Keratinocyte (primary cell): ENCODE measurements at regions not wholly inside any gene's neighbourhood (a gene's known extent, or its start where the extent isn't known, plus 50 kb on each side); places are given as distances from the start of the nearest gene placed in this dataset.

ENCODE experiments used
- DNase-seq: peaks from one replicate; pipeline ENCODE4 v3.0.0-alpha.2; 2011; ENCODE audit warnings: low read depth, missing footprints, low spot score
- FAIRE-seq: peaks from 2 replicates; lab custom pipeline; 2011; peaks lifted over from hg19 to GRCh38; lab: Jason Lieb, UNC
- H2AFZ ChIP-seq: 2 replicates; pipeline ENCODE4 v1.6.0; 2012; ENCODE audit warnings: low read length, control low read depth, inconsistent platforms; ENCODE audit not compliant: control insufficient read depth
- H3K27ac ChIP-seq: 2 replicates; pipeline ENCODE4 v1.5.1; 2011; ENCODE audit warnings: low read length; ENCODE audit not compliant: control insufficient read depth, insufficient read depth
- H3K27me3 ChIP-seq: 3 replicates; pipeline ENCODE4 v1.6.0; 2011; ENCODE audit warnings: low read length; ENCODE audit not compliant: control insufficient read depth, insufficient read depth; ENCODE audit errors: extremely low read depth
- H3K36me3 ChIP-seq, 2 experiments: 2 replicates in 1 of 2; 3 replicates in 1 of 2; pipeline ENCODE4 v1.5.1; 2011; ENCODE audit warnings: low read length in 2 of 2, mild to moderate bottlenecking in 1 of 2; ENCODE audit not compliant: control insufficient read depth in 2 of 2, insufficient read depth in 2 of 2; ENCODE audit errors: extremely low read depth in 1 of 2
- H3K4me1 ChIP-seq: 3 replicates; pipeline ENCODE4 v1.5.1; 2011; ENCODE audit warnings: low read length; ENCODE audit not compliant: control insufficient read depth, insufficient read depth; ENCODE audit errors: extremely low read depth
- H3K4me2 ChIP-seq: 3 replicates; pipeline ENCODE4 v1.6.0; 2011; ENCODE audit warnings: low read depth, low read length; ENCODE audit not compliant: control insufficient read depth, insufficient read depth; ENCODE audit errors: extremely low read depth
- H3K4me3 ChIP-seq, 3 experiments: fragments of 200-600 bp in 1 of 3; sonication (generic) in 1 of 3; 2 replicates in 2 of 3; 3 replicates in 1 of 3; pipeline ENCODE4 v1.5.1; 2011 to 2016; ENCODE audit warnings: low read length in 3 of 3, mild to moderate bottlenecking in 3 of 3, control low read depth in 2 of 3, inconsistent platforms in 1 of 3, low read depth in 1 of 3, mixed read lengths in 1 of 3, mixed run types in 1 of 3, moderate library complexity in 1 of 3; ENCODE audit not compliant: control insufficient read depth in 2 of 3, insufficient read depth in 2 of 3; ENCODE audit errors: extremely low read depth in 1 of 3
- H3K79me2 ChIP-seq: 2 replicates; pipeline ENCODE4 v1.6.0; 2012; ENCODE audit warnings: low read length; ENCODE audit not compliant: control insufficient read depth, insufficient read depth
- H3K9ac ChIP-seq: 3 replicates; pipeline ENCODE4 v1.6.0; 2011; ENCODE audit warnings: low read length; ENCODE audit not compliant: control insufficient read depth, insufficient read depth; ENCODE audit errors: extremely low read depth
- H3K9me1 ChIP-seq: 3 replicates; pipeline ENCODE4 v1.6.0; 2011; ENCODE audit warnings: low read length; ENCODE audit not compliant: control insufficient read depth, insufficient read depth; ENCODE audit errors: extremely low read depth
- H3K9me3 ChIP-seq: 2 replicates; pipeline ENCODE4 v1.5.1; 2012; ENCODE audit warnings: low read depth, low read length; ENCODE audit not compliant: control insufficient read depth
- H4K20me1 ChIP-seq: 3 replicates; pipeline ENCODE4 v1.6.0; 2011; ENCODE audit warnings: low read length; ENCODE audit not compliant: control insufficient read depth, insufficient read depth; ENCODE audit errors: extremely low read depth
- EZH2 ChIP-seq: IDR thresholded peaks from one replicate; pipeline ENCODE4 v1.6.1; 2012; ENCODE audit warnings: inconsistent platforms, mild to moderate bottlenecking, low read length, moderate library complexity
- dilution Hi-C: fragments of 300-500 bp; cut with MboI; formaldehyde crosslinking; loops from one replicate; pipeline ENCODE4 v1.7.0; 2020; ENCODE audit warnings: low sequenced_read_pairs; ENCODE audit not compliant: extremely low pct_ligation_motif_present
- TF ChIP-seq, protein P1 (sequence below), 3 experiments: IDR thresholded peaks in 1 of 3; conservative IDR thresholded peaks in 1 of 3; optimal IDR thresholded peaks in 1 of 3; 2 replicates in 2 of 3; 3 replicates in 1 of 3; pipeline versions ENCODE3 to v1.5.1; 2011; ENCODE audit warnings: low read length in 3 of 3, mild to moderate bottlenecking in 3 of 3, moderate library complexity in 2 of 3, control low read depth in 1 of 3, inconsistent platforms in 1 of 3; ENCODE audit not compliant: insufficient read depth in 2 of 3; ENCODE audit errors: extremely low read depth in 1 of 3

DNA sequence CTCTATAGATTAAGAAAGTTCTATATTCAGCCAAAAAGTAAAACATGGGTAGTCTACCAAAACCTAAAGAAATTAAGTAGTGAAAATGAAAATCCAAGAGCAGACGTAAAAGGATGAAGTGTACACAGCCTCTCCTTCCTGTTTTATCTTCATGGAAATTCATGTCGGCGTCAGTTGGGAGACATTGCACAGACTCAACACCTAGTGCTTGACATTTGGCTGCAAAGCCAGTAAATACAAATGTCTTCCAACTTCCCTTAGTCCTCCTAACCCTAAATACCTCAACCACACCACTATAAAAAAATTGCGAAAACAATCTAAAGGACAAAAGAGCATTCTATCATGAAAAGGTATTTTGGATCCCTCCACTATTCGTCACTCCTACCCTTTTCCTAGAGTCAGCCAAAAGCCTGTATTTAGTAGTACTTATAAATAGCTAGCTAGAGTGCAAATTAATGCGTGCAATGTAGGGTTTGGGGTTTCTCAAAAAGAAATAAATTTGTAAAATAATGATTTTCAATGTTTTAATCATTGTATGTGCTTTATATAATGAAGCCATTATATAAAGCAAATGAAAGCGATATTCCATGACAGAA, 56.4 kb upstream of the TRPC4 start:
- dilution Hi-C loops, result no loop called here
- DNase-seq (no peak), FAIRE-seq (no peak)
- Histone ChIP-seq H3K27ac (no peak overlapping the region), H3K27me3 (no peaks in the 10 kb centered on the region), H3K9me1 (no peaks in the 10 kb centered on the region), H3K9me3 (no peaks in the 10 kb centered on the region), H3K4me1 (no peaks in the 10 kb centered on the region), H3K4me3 (no peak overlapping the region), H3K79me2 (no peaks in the 10 kb centered on the region), H3K9ac (no peak overlapping the region), H3K4me2 (no peak overlapping the region), H2AFZ (no peak overlapping the region), H3K36me3 (no peaks in the 10 kb centered on the region), H4K20me1 (no peaks in the 10 kb centered on the region)
- TF ChIP-seq EZH2, result no peak
- TF ChIP-seq, protein P1, sequence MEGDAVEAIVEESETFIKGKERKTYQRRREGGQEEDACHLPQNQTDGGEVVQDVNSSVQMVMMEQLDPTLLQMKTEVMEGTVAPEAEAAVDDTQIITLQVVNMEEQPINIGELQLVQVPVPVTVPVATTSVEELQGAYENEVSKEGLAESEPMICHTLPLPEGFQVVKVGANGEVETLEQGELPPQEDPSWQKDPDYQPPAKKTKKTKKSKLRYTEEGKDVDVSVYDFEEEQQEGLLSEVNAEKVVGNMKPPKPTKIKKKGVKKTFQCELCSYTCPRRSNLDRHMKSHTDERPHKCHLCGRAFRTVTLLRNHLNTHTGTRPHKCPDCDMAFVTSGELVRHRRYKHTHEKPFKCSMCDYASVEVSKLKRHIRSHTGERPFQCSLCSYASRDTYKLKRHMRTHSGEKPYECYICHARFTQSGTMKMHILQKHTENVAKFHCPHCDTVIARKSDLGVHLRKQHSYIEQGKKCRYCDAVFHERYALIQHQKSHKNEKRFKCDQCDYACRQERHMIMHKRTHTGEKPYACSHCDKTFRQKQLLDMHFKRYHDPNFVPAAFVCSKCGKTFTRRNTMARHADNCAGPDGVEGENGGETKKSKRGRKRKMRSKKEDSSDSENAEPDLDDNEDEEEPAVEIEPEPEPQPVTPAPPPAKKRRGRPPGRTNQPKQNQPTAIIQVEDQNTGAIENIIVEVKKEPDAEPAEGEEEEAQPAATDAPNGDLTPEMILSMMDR (optimal IDR thresholded peaks at IDR 0.05 in 1 of 3, IDR thresholded peaks at IDR 0.05 in 1 of 3, conservative IDR thresholded peaks at IDR 0.05 in 1 of 3; ENCODE audit: extremely low read depth in 1 of 3, insufficient read depth in 2 of 3, low read length in 3 of 3), result no peak

DNA sequence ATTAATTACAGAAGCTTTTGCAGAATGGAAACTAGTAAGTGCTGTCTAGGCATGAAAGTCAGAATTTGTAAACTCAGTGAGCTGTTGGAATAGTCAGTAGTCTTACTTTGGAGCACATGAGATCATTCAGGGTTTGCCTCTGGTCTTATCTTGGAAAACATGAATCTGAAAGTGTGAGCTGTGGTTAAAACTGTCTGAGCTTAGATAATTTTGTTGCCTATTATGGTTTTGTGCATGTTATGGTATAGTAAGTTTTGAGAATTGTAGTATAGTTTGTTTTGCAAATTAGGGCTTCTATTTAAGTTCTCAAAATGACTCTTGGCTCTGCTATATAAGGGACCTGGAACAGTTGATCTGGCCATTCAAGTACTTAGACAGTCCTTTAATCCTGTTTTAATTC, 53.7 kb upstream of the TRPC4 start:
- H3K4me2 ChIP-seq, result no peak overlapping the region
- H3K9me1 ChIP-seq, result no peaks in the 10 kb centered on the region
- no peaks in the 10 kb centered on the region for H3K9me3 ChIP-seq
- no peaks in the 10 kb centered on the region for H3K79me2 ChIP-seq
- no peak overlapping the region for H3K9ac ChIP-seq
- no peaks in the 10 kb centered on the region for H3K36me3 ChIP-seq
- peaks cover 5% of the 10 kb centered on the region for H3K4me1 ChIP-seq
- DNase-seq (no peak), FAIRE-seq (no peak)
- H3K27ac ChIP-seq, result no peak overlapping the region
- TF ChIP-seq, protein P1 (optimal IDR thresholded peaks at IDR 0.05 in 1 of 3, IDR thresholded peaks at IDR 0.05 in 1 of 3, conservative IDR thresholded peaks at IDR 0.05 in 1 of 3; ENCODE audit: extremely low read depth in 1 of 3, insufficient read depth in 2 of 3, low read length in 3 of 3), result no peak
- no peak for TF ChIP-seq EZH2
- H3K27me3 ChIP-seq, result no peaks in the 10 kb centered on the region
- H2AFZ ChIP-seq, result no peak overlapping the region
- dilution Hi-C loops, result no loop called here
- no peak overlapping the region for H3K4me3 ChIP-seq
- no peaks in the 10 kb centered on the region for H4K20me1 ChIP-seq
